Activated T-helper 2 cell treated with anti-CD3 and anti-CD28 coated beads, Interferon-gamma antibody, Interleukin-2, Interleukin-4, amounts not matched to agents 10 μg/mL and 5 μg/mL and 100 μg/mL, durations not matched to agents 14 hours and 24 hours and 36 hours (primary cell): ENCODE measurements at regions not wholly inside any gene's neighbourhood (a gene's known extent, or its start where the extent isn't known, plus 50 kb on each side); places are given as distances from the start of the nearest gene placed in this dataset.

Experiments used
- DNase-seq: peaks from one replicate; pipeline ENCODE4 v3.0.0; 2021; ENCODE audit warnings: low spot score
- H3K27ac Mint-ChIP-seq: one replicate; pipeline ENCODE4 v1.8.0; 2021; ENCODE audit warnings: mixed read lengths
- H3K27me3 Mint-ChIP-seq: one replicate; pipeline ENCODE4 v1.8.0; 2021; ENCODE audit warnings: low read depth, mixed read lengths
- H3K36me3 Mint-ChIP-seq: one replicate; pipeline ENCODE4 v1.8.0; 2021; ENCODE audit warnings: low read depth, mixed read lengths
- H3K4me1 Mint-ChIP-seq: one replicate; pipeline ENCODE4 v1.8.0; 2021; ENCODE audit warnings: low read depth, mixed read lengths
- H3K4me3 Mint-ChIP-seq: one replicate; pipeline ENCODE4 v1.8.0; 2021; ENCODE audit warnings: low read depth, mild to moderate bottlenecking, moderate library complexity, mixed read lengths
- H3K9me3 Mint-ChIP-seq: one replicate; pipeline ENCODE4 v1.8.0; 2021; ENCODE audit warnings: mixed read lengths
- intact Hi-C: fragments of 100-400 bp; cut with micrococcal nuclease; formaldehyde crosslinking; loops from one replicate; pipeline ENCODE4 v1.15.1; 2023

DNA sequence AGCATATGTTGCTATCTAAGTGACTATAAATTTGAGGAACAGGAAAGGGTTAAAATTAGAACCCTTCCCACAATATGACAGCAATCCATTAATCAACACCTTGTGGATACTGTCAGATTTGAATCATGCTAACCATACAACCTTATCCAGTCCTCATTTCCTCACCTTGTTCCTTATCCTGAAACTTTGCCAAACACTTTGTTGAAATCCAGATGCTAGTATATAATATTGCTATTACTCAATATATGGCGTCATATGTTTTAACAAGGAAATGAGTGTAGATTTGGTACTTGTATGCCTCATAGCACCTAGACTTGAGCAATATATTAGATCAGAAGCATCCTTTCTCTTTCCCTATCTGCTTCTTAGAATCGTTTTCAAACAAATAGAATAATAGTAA is 66.3 kb upstream of the SLC25A13 start:
- Mint-ChIP-seq H3K9me3 (no peaks in the 10 kb centered on the region), H3K36me3 (no peaks in the 10 kb centered on the region), H3K4me1 (no peaks in the 10 kb centered on the region), H3K4me3 (no peak overlapping the region), H3K27ac (no peak overlapping the region), H3K27me3 (peaks cover 9% of the 10 kb centered on the region)
- intact Hi-C loops: no loop called here
- no peak for DNase-seq

- Mint-ChIP-seq H3K4me1 (no peaks in the 10 kb centered on the region), H3K4me3 (no peak overlapping the region), H3K27ac (no peak overlapping the region), H3K9me3 (no peaks in the 10 kb centered on the region), H3K36me3 (no peaks in the 10 kb centered on the region), H3K27me3 (peaks cover 3% of the 10 kb centered on the region)
- intact Hi-C loops: no loop called here
- DNase-seq: no peak
Observed at GRCh38 chr7:96380111-96380512, 58.2 kb upstream of the SLC25A13 start.

GRCh38 chr7:96377399-96377798 is 55.5 kb upstream of the SLC25A13 start:
- Mint-ChIP-seq H3K27ac (no peak overlapping the region), H3K36me3 (no peaks in the 10 kb centered on the region), H3K27me3 (peaks cover 3% of the 10 kb centered on the region), H3K4me3 (no peak overlapping the region), H3K9me3 (no peaks in the 10 kb centered on the region), H3K4me1 (no peaks in the 10 kb centered on the region)
- no peak for DNase-seq
- intact Hi-C loops: no loop called here
